GM23338 (cell line): ENCODE measurements at regions not wholly inside any gene's neighbourhood (a gene's known extent, or its start where the extent isn't known, plus 50 kb on each side); places are given as distances from the start of the nearest gene placed in this dataset.

Experiments
- ATAC-seq: fragments of 200-7000 bp; cut with Tn5 transposase; 3 replicates; pipeline ENCODE4 v1.9.1; 2020
- DNase-seq: peaks from one replicate; pipeline ENCODE4 v3.0.0-alpha.2; 2015; ENCODE audit warnings: low spot score
- H2AFZ ChIP-seq: fragments of 200-600 bp; sonication (generic); 2 replicates; pipeline ENCODE4 v1.8.0; 2016; ENCODE audit warnings: antibody characterized with exemption, mild to moderate bottlenecking, moderate library complexity
- H3F3A ChIP-seq: fragments of 200-600 bp; sonication (generic); replicated peaks from 2 replicates; pipeline ENCODE4 v1.8.0; 2017; ENCODE audit warnings: antibody characterized with exemption, mixed run types, low read depth
- H3K27ac ChIP-seq: fragments of 200-600 bp; sonication (generic); 2 replicates; pipeline ENCODE4 v1.6.1; 2016; ENCODE audit warnings: low read depth
- H3K27me3 ChIP-seq: fragments of 200-600 bp; sonication (generic); 2 replicates; pipeline ENCODE4 v1.8.0; 2016; ENCODE audit warnings: mild to moderate bottlenecking, mixed run types, moderate library complexity; ENCODE audit not compliant: insufficient read depth
- H3K36me3 ChIP-seq: fragments of 200-600 bp; sonication (generic); 2 replicates; pipeline ENCODE4 v1.8.0; 2016; ENCODE audit warnings: mild to moderate bottlenecking; ENCODE audit not compliant: insufficient read depth
- H3K4me1 ChIP-seq: fragments of 200-600 bp; sonication (generic); 2 replicates; pipeline ENCODE4 v1.8.0; 2016; ENCODE audit warnings: mild to moderate bottlenecking, moderate library complexity; ENCODE audit not compliant: insufficient read depth
- H3K4me2 ChIP-seq: fragments of 200-600 bp; sonication (generic); 2 replicates; pipeline ENCODE4 v1.7.1; 2017; ENCODE audit warnings: mixed run types
- H3K4me3 ChIP-seq: fragments of 200-600 bp; sonication (generic); 2 replicates; pipeline ENCODE4 v1.6.1; 2016; ENCODE audit warnings: mixed run types
- H3K79me2 ChIP-seq: fragments of 200-600 bp; sonication (generic); replicated peaks from 2 replicates; pipeline ENCODE4 v1.8.0; 2017; ENCODE audit warnings: mild to moderate bottlenecking; ENCODE audit not compliant: insufficient read depth
- H3K9me2 ChIP-seq: fragments of 200-600 bp; sonication (generic); 2 replicates; pipeline ENCODE4 v1.8.0; 2017; ENCODE audit not compliant: insufficient read depth
- H4K20me1 ChIP-seq: fragments of 200-600 bp; sonication (generic); replicated peaks from 2 replicates; pipeline ENCODE4 v1.8.0; 2017; ENCODE audit warnings: mild to moderate bottlenecking; ENCODE audit not compliant: insufficient read depth
- H3K27ac Mint-ChIP-seq: 2 replicates; pipeline ENCODE4 v1.8.0; 2020; ENCODE audit warnings: inconsistent platforms, mild to moderate bottlenecking, moderate library complexity, mixed read lengths
- H3K27me3 Mint-ChIP-seq: 3 replicates; pipeline ENCODE4 v1.8.0; 2022; ENCODE audit warnings: low read depth, mild to moderate bottlenecking, moderate library complexity, mixed read lengths, inconsistent platforms; ENCODE audit not compliant: insufficient read depth, poor library complexity
- H3K36me3 Mint-ChIP-seq: 3 replicates; pipeline ENCODE4 v1.8.0; 2021; ENCODE audit warnings: low read depth, mild to moderate bottlenecking, inconsistent platforms, moderate library complexity, mixed read lengths
- H3K4me1 Mint-ChIP-seq: 3 replicates; pipeline ENCODE4 v1.8.0; 2020; ENCODE audit warnings: mild to moderate bottlenecking, inconsistent platforms, mixed read lengths
- H3K4me3 Mint-ChIP-seq: 3 replicates; pipeline ENCODE4 v1.8.0; 2021; ENCODE audit warnings: moderate library complexity, mild to moderate bottlenecking, inconsistent platforms, mixed read lengths
- H3K9me3 Mint-ChIP-seq: 3 replicates; pipeline ENCODE4 v1.8.0; 2020; ENCODE audit warnings: moderate library complexity, mild to moderate bottlenecking, inconsistent platforms, mixed read lengths
- CREB1 ChIP-seq: fragments of 250-450 bp; sonication (Bioruptor Pico); IDR thresholded peaks from 2 replicates; pipeline ENCODE4 v1.5.0; 2020; ENCODE audit warnings: low read depth, mild to moderate bottlenecking, moderate library complexity
- ETS1 ChIP-seq: IDR thresholded peaks from 2 replicates; pipeline ENCODE4 v1.6.1; 2016; ENCODE audit warnings: antibody characterized with exemption
- EZH2 ChIP-seq: fragments of 200-600 bp; sonication (generic); IDR thresholded peaks from one replicate; pipeline ENCODE4 v1.8.0; 2017; ENCODE audit warnings: antibody characterized with exemption, mild to moderate bottlenecking, low read depth; ENCODE audit not compliant: unreplicated experiment
- EZH2phosphoT487 ChIP-seq: fragments of 200-600 bp; sonication (generic); IDR thresholded peaks from one replicate; pipeline ENCODE4 v1.8.1; 2018; ENCODE audit warnings: antibody characterized with exemption; ENCODE audit not compliant: unreplicated experiment
- NANOG ChIP-seq: IDR thresholded peaks from 2 replicates; pipeline ENCODE4 v1.6.1; 2016; ENCODE audit warnings: antibody characterized with exemption, borderline replicate concordance
- POLR2AphosphoS5 ChIP-seq: IDR thresholded peaks from 2 replicates; pipeline ENCODE4 v1.6.1; 2016; ENCODE audit warnings: antibody characterized with exemption, low read depth
- STAT1 ChIP-seq: IDR thresholded peaks from one replicate; pipeline ENCODE4 v1.6.1; 2016; ENCODE audit warnings: antibody characterized with exemption; ENCODE audit not compliant: unreplicated experiment
- ZNF114 ChIP-seq: fragments of 250-450 bp; sonication (Bioruptor Pico); IDR thresholded peaks from 2 replicates; pipeline ENCODE4 v1.5.0; 2020; ENCODE audit warnings: mild to moderate bottlenecking, moderate library complexity
- TF ChIP-seq, protein P1 (sequence below), 2 experiments: fragments of 200-600 bp in 1 of 2; sonication (generic) in 1 of 2; conservative IDR thresholded peaks; 2 replicates each; pipeline versions ENCODE4 v1.5.1 to v1.6.1; 2016 to 2017; ENCODE audit warnings: antibody characterized with exemption in 2 of 2, low read depth in 2 of 2, mild to moderate bottlenecking in 2 of 2, moderate library complexity in 1 of 2

DNA sequence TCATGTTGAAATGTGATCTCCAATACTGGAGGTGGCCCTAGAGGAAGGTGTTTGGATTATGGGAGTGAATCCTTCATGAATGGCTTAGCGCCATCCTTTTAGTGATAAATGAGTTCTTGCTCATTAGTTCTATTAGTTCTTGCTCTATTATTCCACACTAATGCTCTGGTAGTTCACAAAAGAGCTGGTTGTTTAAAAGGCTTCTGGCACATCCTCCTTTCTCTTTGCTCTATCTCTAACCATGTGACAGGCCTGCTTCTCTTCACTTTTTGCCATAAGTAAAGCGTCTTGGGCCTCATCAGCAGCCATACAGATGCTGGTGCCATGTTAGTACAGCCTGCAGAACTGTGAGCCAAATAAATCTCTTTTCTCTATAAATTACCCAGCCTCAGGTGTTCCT lies 469.9 kb downstream of the GUCY1A2 start (continued):
- TF ChIP-seq EZH2: no peak
- no peak for TF ChIP-seq NANOG
- no peak for TF ChIP-seq ZNF114 (CRISPR knock-in tag)

GRCh38 chr11:106551744-106552673 lies 466.3 kb downstream of the GUCY1A2 start:
- peaks cover 10% of the 10 kb centered on the region for H3K36me3 Mint-ChIP-seq
- TF ChIP-seq CREB1 (no peak), ETS1 (no peak), EZH2 (no peak), EZH2phosphoT487 (no peak), NANOG (no peak), POLR2AphosphoS5 (no peak), ZNF114 (CRISPR knock-in tag) (no peak), STAT1 (no peak)
- TF ChIP-seq, protein P1, sequence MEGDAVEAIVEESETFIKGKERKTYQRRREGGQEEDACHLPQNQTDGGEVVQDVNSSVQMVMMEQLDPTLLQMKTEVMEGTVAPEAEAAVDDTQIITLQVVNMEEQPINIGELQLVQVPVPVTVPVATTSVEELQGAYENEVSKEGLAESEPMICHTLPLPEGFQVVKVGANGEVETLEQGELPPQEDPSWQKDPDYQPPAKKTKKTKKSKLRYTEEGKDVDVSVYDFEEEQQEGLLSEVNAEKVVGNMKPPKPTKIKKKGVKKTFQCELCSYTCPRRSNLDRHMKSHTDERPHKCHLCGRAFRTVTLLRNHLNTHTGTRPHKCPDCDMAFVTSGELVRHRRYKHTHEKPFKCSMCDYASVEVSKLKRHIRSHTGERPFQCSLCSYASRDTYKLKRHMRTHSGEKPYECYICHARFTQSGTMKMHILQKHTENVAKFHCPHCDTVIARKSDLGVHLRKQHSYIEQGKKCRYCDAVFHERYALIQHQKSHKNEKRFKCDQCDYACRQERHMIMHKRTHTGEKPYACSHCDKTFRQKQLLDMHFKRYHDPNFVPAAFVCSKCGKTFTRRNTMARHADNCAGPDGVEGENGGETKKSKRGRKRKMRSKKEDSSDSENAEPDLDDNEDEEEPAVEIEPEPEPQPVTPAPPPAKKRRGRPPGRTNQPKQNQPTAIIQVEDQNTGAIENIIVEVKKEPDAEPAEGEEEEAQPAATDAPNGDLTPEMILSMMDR (conservative IDR thresholded peaks at IDR 0.05; ENCODE audit: low read depth in 2 of 2): no peak

GRCh38 chr11:106552694-106553203 lies 465.5 kb downstream of the GUCY1A2 start:
- Mint-ChIP-seq H3K27me3 (no peaks in the 10 kb centered on the region), H3K4me3 (no peak overlapping the region), H3K9me3 (peaks cover 26% of the 10 kb centered on the region), H3K27ac (no peak overlapping the region), H3K4me1 (peaks cover 2% of the 10 kb centered on the region; the same call in 2 of the 3 replicates), H3K36me3 (peaks cover 10% of the 10 kb centered on the region)
- TF ChIP-seq, protein P1 (conservative IDR thresholded peaks at IDR 0.05; ENCODE audit: low read depth in 2 of 2): peak in 1 of 2 experiments; percentile 19; a peak in 2 of 4 replicates
- TF ChIP-seq EZH2: no peak
- H3K9me2 ChIP-seq: 0 out of 2 replicates have a peak, but pooled peaks cover 4% of the 10 kb centered on the region
- no peaks in the 10 kb centered on the region for H3K27me3 ChIP-seq
- no peak overlapping the region for H3K4me3 ChIP-seq
- no peaks in the 10 kb centered on the region for H3K4me1 ChIP-seq
- H3K36me3 ChIP-seq: no peaks in the 10 kb centered on the region
- ATAC-seq (no peak), DNase-seq (no peak)
- H3K79me2 ChIP-seq: no peaks in the 10 kb centered on the region
- no peak overlapping the region for H3K4me2 ChIP-seq
- no peak overlapping the region for H3K27ac ChIP-seq
- H4K20me1 ChIP-seq: no peaks in the 10 kb centered on the region
- H3F3A ChIP-seq: no peaks in the 10 kb centered on the region
- no peak overlapping the region for H2AFZ ChIP-seq

More at GRCh38 chr11:106551744-106552673, 466.3 kb downstream of the GUCY1A2 start:
- no peak overlapping the region for H3K4me3 Mint-ChIP-seq
- 0 out of 2 replicates have a peak, but pooled peaks cover 4% of the 10 kb centered on the region for H3K9me2 ChIP-seq
- no peaks in the 10 kb centered on the region for H4K20me1 ChIP-seq
- no peaks in the 10 kb centered on the region for H3K4me1 Mint-ChIP-seq
- no peaks in the 10 kb centered on the region for H3F3A ChIP-seq
- H3K4me2 ChIP-seq: no peak overlapping the region
- DNase-seq (no peak), ATAC-seq (no peak)
- H3K27me3 Mint-ChIP-seq: no peaks in the 10 kb centered on the region
- H3K4me1 ChIP-seq: no peaks in the 10 kb centered on the region
- H3K4me3 ChIP-seq: no peak overlapping the region
- H3K79me2 ChIP-seq: no peaks in the 10 kb centered on the region
- H3K36me3 ChIP-seq: no peaks in the 10 kb centered on the region
- H3K27me3 ChIP-seq: no peaks in the 10 kb centered on the region
- H3K27ac Mint-ChIP-seq: no peak overlapping the region
- H3K27ac ChIP-seq: no peak overlapping the region
- H3K9me3 Mint-ChIP-seq: peaks cover 26% of the 10 kb centered on the region
- no peak overlapping the region for H2AFZ ChIP-seq
